ENCODE measurements at regions not wholly inside any gene's neighbourhood (a gene's known extent, or its start where the extent isn't known, plus 50 kb on each side); places are given as distances from the start of the nearest gene placed in this dataset.

GRCh38 chr15:25568751-25569150, 129.9 kb upstream of the UBE3A start:
- TF ChIP-seq CTCF (IDR thresholded peaks at IDR 0.05) (no peak), POLR2A (IDR thresholded peaks at IDR 0.05) (no peak)

All from body of pancreas (tissue), 4 donors.